ENCODE measurements at regions not wholly inside any gene's neighbourhood (a gene's known extent, or its start where the extent isn't known, plus 50 kb on each side); places are given as distances from the start of the nearest gene placed in this dataset.
"Not testable (repeated sequence)": the region's sequence is repeated elsewhere in the genome, so short reads cannot be mapped to it uniquely, and the experiment has no call there.

GRCh38 chrY:11156846-11157245 lies 1544.2 kb upstream of the USP9Y start:
- not testable (repeated sequence) for DNase-seq (ENCODE audit: low read depth in 2 of 2)

GRCh38 chrY:11177033-11177432 lies 1524.0 kb upstream of the USP9Y start:
- not testable (repeated sequence) for DNase-seq (ENCODE audit: low read depth in 2 of 2)

- DNase-seq (ENCODE audit: low read depth in 2 of 2): peak; percentile 1
Observed at GRCh38 chrY:11201133-11201532, 1499.9 kb upstream of the USP9Y start.

- peak in 1 of 2 donors; percentile 1 for DNase-seq (ENCODE audit: low read depth in 2 of 2)
Observed at GRCh38 chrY:11214851-11215250, 1486.2 kb upstream of the USP9Y start.
